HepG2 (cell line): ENCODE measurements at regions not wholly inside any gene's neighbourhood (a gene's known extent, or its start where the extent isn't known, plus 50 kb on each side); places are given as distances from the start of the nearest gene placed in this dataset.

ENCODE experiments used
- ATAC-seq: fragments of 200-7000 bp; cut with Tn5 transposase; 3 replicates; pipeline ENCODE4 v1.9.1; 2020; ENCODE audit warnings: mild to moderate bottlenecking, moderate library complexity
- BruUV-seq: library from RNA; stranded (reverse); fragments of 400-500 nt; replicated peaks from 2 replicates; lab custom pipeline; 2021; lab: Mats Ljungman, UMichigan
- CTCF ChIA-PET: fragments of 300-600 bp; formaldehyde crosslinking; extraction: SDS; loops from one replicate; lab custom pipeline; 2021; ENCODE audit warnings: low total read pairs, inconsistent platforms, low intra/inter-chr PET ratio; lab: Yijun Ruan, JAX
- POLR2A ChIA-PET: fragments of 350-600 bp; sonication (Branson Sonifier 250); formaldehyde crosslinking; loops from one replicate; lab custom pipeline; 2020; ENCODE audit warnings: antibody characterized with exemption, inconsistent platforms; lab: Yijun Ruan, JAX
- DNase-seq: peaks from one replicate; pipeline ENCODE4 v3.0.0-alpha.2; 2015; ENCODE audit warnings: low spot score
- FAIRE-seq: peaks from 3 replicates; lab custom pipeline; 2011; peaks lifted over from hg19 to GRCh38; lab: Jason Lieb, UNC
- H2AFZ ChIP-seq: one replicate; pipeline ENCODE4 v1.6.1; 2011; ENCODE audit warnings: low read length, inconsistent platforms
- H3K27ac ChIP-seq: fragments of 300-600 bp; 3 replicates; pipeline ENCODE4 v1.8.0; 2011; ENCODE audit warnings: mixed run types, mild to moderate bottlenecking, mixed read lengths, low read length, inconsistent platforms; ENCODE audit not compliant: insufficient read depth; ENCODE audit errors: extremely low read length
- H3K27me3 ChIP-seq, 2 experiments: fragments of 200-600 bp in 1 of 2; 2 replicates in 1 of 2; 3 replicates in 1 of 2; pipeline versions ENCODE4 v1.6.0 to v1.8.0; 2011; ENCODE audit warnings: low read length in 2 of 2, mild to moderate bottlenecking in 2 of 2, moderate library complexity in 2 of 2, inconsistent platforms in 1 of 2; ENCODE audit not compliant: insufficient read depth in 2 of 2, control insufficient read depth in 1 of 2
- H3K36me3 ChIP-seq, 2 experiments: fragments of 200-600 bp in 1 of 2; replicated peaks in 1 of 2; 2 replicates in 1 of 2; 3 replicates in 1 of 2; pipeline versions ENCODE4 v1.5.1 to v1.8.0; 2011; ENCODE audit warnings: low read length in 2 of 2, inconsistent platforms in 1 of 2; ENCODE audit not compliant: insufficient read depth in 2 of 2, control insufficient read depth in 1 of 2
- H3K4me1 ChIP-seq: 2 replicates; pipeline ENCODE4 v1.5.1; 2012; ENCODE audit warnings: low read length, inconsistent platforms; ENCODE audit not compliant: insufficient read depth
- H3K4me2 ChIP-seq: 2 replicates; pipeline ENCODE4 v1.6.0; 2011; ENCODE audit warnings: low read depth, low read length, inconsistent platforms
- H3K4me3 ChIP-seq, 3 experiments: fragments of 200-600 bp in 1 of 3; sonication (generic), shearing (Covaris generic) in 1 of 3; replicated peaks in 1 of 3; 2 replicates each; pipeline ENCODE4 v1.5.1; 2011 to 2016; ENCODE audit warnings: low read length in 3 of 3, inconsistent platforms in 2 of 3, low read depth in 2 of 3, mild to moderate bottlenecking in 2 of 3, control low read depth in 1 of 3, mixed read lengths in 1 of 3; ENCODE audit not compliant: insufficient read depth in 1 of 3
- H3K79me2 ChIP-seq: one replicate; pipeline ENCODE4 v1.6.1; 2011; ENCODE audit warnings: low read length, inconsistent platforms; ENCODE audit not compliant: insufficient read depth
- H3K9ac ChIP-seq: 2 replicates; pipeline ENCODE4 v1.6.0; 2011; ENCODE audit warnings: mild to moderate bottlenecking, low read depth, low read length, inconsistent platforms; ENCODE audit not compliant: insufficient read depth
- H3K9me3 ChIP-seq: 2 replicates; pipeline ENCODE4 v1.5.1; 2012; ENCODE audit warnings: mild to moderate bottlenecking, low read length
- H4K20me1 ChIP-seq: 2 replicates; pipeline ENCODE4 v1.6.0; 2011; ENCODE audit warnings: inconsistent platforms, mild to moderate bottlenecking, low read length, moderate library complexity; ENCODE audit not compliant: insufficient read depth
- BRD4 ChIP-seq: sonication (generic); formaldehyde crosslinking; IDR thresholded peaks from 2 replicates; pipeline ENCODE4 v1.4.0; 2020; ENCODE audit warnings: missing genetic modification reagents
- KMT2B ChIP-seq: IDR thresholded peaks from 2 replicates; pipeline ENCODE4 v1.6.1; 2016; ENCODE audit warnings: missing genetic modification reagents, missing compliant biosample characterization
- ONECUT2 ChIP-seq: sonication (generic); formaldehyde crosslinking; IDR thresholded peaks from 2 replicates; pipeline ENCODE4 v1.4.0; 2020; ENCODE audit warnings: missing genetic modification reagents
- RXRB ChIP-seq: IDR thresholded peaks from 2 replicates; pipeline ENCODE4 v1.6.1; 2016; ENCODE audit warnings: borderline replicate concordance, missing genetic modification reagents, missing compliant biosample characterization
- ZNF619 ChIP-seq: sonication (generic); formaldehyde crosslinking; IDR thresholded peaks from 2 replicates; pipeline ENCODE4 v1.4.0; 2020; ENCODE audit warnings: mild to moderate bottlenecking, missing genetic modification reagents
- ZNF670 ChIP-seq: sonication (generic); formaldehyde crosslinking; IDR thresholded peaks from 2 replicates; pipeline ENCODE4 v1.8.0; 2022; ENCODE audit warnings: mild to moderate bottlenecking, missing genetic modification reagents, borderline replicate concordance
- ZNF879 ChIP-seq: sonication (generic); formaldehyde crosslinking; IDR thresholded peaks from 2 replicates; pipeline ENCODE4 v1.8.1; 2023; ENCODE audit warnings: missing genetic modification reagents
- WGBS: methylation state at CpG from one replicate; pipeline ENCODE4 v1.1.6; 2017; ENCODE audit warnings: low lambda C conversion rate; 5-methylcytosine and 5-hydroxymethylcytosine counted together
- in situ Hi-C: cut with HindIII; loops from 2 replicates; pipeline ENCODE4 v1.10.0; 2017; ENCODE audit warnings: low pct_unique_long_range_greater_than_20kb; ENCODE audit not compliant: extremely low pct_ligation_motif_present
- intact Hi-C: fragments of 100-400 bp; cut with micrococcal nuclease; formaldehyde crosslinking; loops from one replicate; pipeline ENCODE4 v1.10.0; 2022; ENCODE audit not compliant: unreplicated experiment
- TF ChIP-seq, protein P1 (sequence below): sonication (generic); formaldehyde crosslinking; IDR thresholded peaks from 2 replicates; pipeline ENCODE4 v1.8.0; 2022; ENCODE audit warnings: missing genetic modification reagents, mild to moderate bottlenecking, borderline replicate concordance
- TF ChIP-seq, protein P2 (sequence below), 2 experiments: sonication (generic) in 1 of 2; formaldehyde crosslinking in 1 of 2; IDR thresholded peaks; 2 replicates each; pipeline versions ENCODE4 v1.4.0 to v1.6.1; 2018 to 2020; ENCODE audit warnings: missing genetic modification reagents in 2 of 2, borderline replicate concordance in 1 of 2, low read depth in 1 of 2, mild to moderate bottlenecking in 1 of 2, missing biosample characterization in 1 of 2
- TF ChIP-seq, protein P3 (sequence below): sonication (generic); formaldehyde crosslinking; IDR thresholded peaks from 2 replicates; pipeline ENCODE4 v1.9.0; 2021; ENCODE audit warnings: missing genetic modification reagents, borderline replicate concordance
- TF ChIP-seq, protein P4 (sequence below): sonication (generic); formaldehyde crosslinking; conservative IDR thresholded peaks from 2 replicates; pipeline ENCODE4 v1.8.0; 2022; ENCODE audit warnings: missing genetic modification reagents
- TF ChIP-seq, protein P5 (sequence below): sonication (generic); formaldehyde crosslinking; IDR thresholded peaks from 2 replicates; pipeline ENCODE4 v1.5.1; 2020; ENCODE audit warnings: mild to moderate bottlenecking, missing genetic modification reagents, borderline replicate concordance

DNA sequence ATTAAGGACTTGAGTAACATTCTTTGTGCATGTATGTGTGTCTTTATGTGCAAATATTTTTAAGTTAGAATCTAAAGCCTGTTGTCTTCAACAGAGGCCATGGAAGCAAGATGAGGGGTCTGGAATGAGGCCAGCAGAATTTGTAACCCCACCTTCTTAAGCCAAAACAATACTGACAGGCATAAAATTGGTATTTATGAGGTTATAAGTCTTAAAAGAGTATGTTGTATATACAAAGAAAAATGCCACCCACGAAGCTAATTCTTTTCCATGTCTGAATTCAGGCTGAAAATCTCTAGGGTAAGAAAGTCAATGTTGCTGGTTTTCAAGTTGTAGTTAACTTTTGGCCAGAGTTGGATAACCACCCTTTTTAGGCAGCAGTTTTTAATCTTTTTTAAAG is 86.2 kb upstream of the TMTC1 start:
- no peak overlapping the region for H3K27ac ChIP-seq
- no peak for DNase-seq
- H3K4me3 ChIP-seq = no peak overlapping the region
- H3K9me3 ChIP-seq = no peaks in the 10 kb centered on the region
- intact Hi-C loops = no loop called here
- BruUV-seq = no TSS peak
- ChIA-PET CTCF (no interaction called here), POLR2A (no interaction called here)
- no peaks in the 10 kb centered on the region for H3K27me3 ChIP-seq
- no peak overlapping the region for H2AFZ ChIP-seq
- no peak overlapping the region for H3K4me2 ChIP-seq
- no peak for ATAC-seq
- FAIRE-seq = no peak
- no peak overlapping the region for H3K9ac ChIP-seq
- in situ Hi-C loops = no loop called here
- no peaks in the 10 kb centered on the region for H3K36me3 ChIP-seq
- 0% methylated on average over 1 of the region's 1 CpG for WGBS
- no peaks in the 10 kb centered on the region for H3K4me1 ChIP-seq
- H4K20me1 ChIP-seq = no peaks in the 10 kb centered on the region
- H3K79me2 ChIP-seq = no peaks in the 10 kb centered on the region
- TF ChIP-seq ZNF619 (no peak), RXRB (CRISPR knock-in tag) (no peak), KMT2B (no peak), ZNF670 (CRISPR knock-in tag) (no peak), BRD4 (CRISPR knock-in tag) (no peak), ZNF879 (CRISPR knock-in tag) (no peak), ONECUT2 (no peak)
- TF ChIP-seq, protein P1, sequence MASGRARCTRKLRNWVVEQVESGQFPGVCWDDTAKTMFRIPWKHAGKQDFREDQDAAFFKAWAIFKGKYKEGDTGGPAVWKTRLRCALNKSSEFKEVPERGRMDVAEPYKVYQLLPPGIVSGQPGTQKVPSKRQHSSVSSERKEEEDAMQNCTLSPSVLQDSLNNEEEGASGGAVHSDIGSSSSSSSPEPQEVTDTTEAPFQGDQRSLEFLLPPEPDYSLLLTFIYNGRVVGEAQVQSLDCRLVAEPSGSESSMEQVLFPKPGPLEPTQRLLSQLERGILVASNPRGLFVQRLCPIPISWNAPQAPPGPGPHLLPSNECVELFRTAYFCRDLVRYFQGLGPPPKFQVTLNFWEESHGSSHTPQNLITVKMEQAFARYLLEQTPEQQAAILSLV (CRISPR knock-in tag) = no peak
- TF ChIP-seq, protein P2, sequence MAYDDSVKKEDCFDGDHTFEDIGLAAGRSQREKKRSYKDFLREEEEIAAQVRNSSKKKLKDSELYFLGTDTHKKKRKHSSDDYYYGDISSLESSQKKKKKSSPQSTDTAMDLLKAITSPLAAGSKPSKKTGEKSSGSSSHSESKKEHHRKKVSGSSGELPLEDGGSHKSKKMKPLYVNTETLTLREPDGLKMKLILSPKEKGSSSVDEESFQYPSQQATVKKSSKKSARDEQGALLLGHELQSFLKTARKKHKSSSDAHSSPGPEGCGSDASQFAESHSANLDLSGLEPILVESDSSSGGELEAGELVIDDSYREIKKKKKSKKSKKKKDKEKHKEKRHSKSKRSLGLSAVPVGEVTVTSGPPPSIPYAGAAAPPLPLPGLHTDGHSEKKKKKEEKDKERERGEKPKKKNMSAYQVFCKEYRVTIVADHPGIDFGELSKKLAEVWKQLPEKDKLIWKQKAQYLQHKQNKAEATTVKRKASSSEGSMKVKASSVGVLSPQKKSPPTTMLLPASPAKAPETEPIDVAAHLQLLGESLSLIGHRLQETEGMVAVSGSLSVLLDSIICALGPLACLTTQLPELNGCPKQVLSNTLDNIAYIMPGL (CRISPR knock-in tag; IDR thresholded peaks at IDR 0.05; ENCODE audit: borderline replicate concordance in 1 of 2, low read depth in 1 of 2) = no peak
- TF ChIP-seq, protein P3, sequence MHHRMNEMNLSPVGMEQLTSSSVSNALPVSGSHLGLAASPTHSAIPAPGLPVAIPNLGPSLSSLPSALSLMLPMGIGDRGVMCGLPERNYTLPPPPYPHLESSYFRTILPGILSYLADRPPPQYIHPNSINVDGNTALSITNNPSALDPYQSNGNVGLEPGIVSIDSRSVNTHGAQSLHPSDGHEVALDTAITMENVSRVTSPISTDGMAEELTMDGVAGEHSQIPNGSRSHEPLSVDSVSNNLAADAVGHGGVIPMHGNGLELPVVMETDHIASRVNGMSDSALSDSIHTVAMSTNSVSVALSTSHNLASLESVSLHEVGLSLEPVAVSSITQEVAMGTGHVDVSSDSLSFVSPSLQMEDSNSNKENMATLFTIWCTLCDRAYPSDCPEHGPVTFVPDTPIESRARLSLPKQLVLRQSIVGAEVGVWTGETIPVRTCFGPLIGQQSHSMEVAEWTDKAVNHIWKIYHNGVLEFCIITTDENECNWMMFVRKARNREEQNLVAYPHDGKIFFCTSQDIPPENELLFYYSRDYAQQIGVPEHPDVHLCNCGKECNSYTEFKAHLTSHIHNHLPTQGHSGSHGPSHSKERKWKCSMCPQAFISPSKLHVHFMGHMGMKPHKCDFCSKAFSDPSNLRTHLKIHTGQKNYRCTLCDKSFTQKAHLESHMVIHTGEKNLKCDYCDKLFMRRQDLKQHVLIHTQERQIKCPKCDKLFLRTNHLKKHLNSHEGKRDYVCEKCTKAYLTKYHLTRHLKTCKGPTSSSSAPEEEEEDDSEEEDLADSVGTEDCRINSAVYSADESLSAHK = no peak
- TF ChIP-seq, protein P4, sequence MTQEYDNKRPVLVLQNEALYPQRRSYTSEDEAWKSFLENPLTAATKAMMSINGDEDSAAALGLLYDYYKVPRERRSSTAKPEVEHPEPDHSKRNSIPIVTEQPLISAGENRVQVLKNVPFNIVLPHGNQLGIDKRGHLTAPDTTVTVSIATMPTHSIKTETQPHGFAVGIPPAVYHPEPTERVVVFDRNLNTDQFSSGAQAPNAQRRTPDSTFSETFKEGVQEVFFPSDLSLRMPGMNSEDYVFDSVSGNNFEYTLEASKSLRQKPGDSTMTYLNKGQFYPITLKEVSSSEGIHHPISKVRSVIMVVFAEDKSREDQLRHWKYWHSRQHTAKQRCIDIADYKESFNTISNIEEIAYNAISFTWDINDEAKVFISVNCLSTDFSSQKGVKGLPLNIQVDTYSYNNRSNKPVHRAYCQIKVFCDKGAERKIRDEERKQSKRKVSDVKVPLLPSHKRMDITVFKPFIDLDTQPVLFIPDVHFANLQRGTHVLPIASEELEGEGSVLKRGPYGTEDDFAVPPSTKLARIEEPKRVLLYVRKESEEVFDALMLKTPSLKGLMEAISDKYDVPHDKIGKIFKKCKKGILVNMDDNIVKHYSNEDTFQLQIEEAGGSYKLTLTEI = no peak
- TF ChIP-seq, protein P5, sequence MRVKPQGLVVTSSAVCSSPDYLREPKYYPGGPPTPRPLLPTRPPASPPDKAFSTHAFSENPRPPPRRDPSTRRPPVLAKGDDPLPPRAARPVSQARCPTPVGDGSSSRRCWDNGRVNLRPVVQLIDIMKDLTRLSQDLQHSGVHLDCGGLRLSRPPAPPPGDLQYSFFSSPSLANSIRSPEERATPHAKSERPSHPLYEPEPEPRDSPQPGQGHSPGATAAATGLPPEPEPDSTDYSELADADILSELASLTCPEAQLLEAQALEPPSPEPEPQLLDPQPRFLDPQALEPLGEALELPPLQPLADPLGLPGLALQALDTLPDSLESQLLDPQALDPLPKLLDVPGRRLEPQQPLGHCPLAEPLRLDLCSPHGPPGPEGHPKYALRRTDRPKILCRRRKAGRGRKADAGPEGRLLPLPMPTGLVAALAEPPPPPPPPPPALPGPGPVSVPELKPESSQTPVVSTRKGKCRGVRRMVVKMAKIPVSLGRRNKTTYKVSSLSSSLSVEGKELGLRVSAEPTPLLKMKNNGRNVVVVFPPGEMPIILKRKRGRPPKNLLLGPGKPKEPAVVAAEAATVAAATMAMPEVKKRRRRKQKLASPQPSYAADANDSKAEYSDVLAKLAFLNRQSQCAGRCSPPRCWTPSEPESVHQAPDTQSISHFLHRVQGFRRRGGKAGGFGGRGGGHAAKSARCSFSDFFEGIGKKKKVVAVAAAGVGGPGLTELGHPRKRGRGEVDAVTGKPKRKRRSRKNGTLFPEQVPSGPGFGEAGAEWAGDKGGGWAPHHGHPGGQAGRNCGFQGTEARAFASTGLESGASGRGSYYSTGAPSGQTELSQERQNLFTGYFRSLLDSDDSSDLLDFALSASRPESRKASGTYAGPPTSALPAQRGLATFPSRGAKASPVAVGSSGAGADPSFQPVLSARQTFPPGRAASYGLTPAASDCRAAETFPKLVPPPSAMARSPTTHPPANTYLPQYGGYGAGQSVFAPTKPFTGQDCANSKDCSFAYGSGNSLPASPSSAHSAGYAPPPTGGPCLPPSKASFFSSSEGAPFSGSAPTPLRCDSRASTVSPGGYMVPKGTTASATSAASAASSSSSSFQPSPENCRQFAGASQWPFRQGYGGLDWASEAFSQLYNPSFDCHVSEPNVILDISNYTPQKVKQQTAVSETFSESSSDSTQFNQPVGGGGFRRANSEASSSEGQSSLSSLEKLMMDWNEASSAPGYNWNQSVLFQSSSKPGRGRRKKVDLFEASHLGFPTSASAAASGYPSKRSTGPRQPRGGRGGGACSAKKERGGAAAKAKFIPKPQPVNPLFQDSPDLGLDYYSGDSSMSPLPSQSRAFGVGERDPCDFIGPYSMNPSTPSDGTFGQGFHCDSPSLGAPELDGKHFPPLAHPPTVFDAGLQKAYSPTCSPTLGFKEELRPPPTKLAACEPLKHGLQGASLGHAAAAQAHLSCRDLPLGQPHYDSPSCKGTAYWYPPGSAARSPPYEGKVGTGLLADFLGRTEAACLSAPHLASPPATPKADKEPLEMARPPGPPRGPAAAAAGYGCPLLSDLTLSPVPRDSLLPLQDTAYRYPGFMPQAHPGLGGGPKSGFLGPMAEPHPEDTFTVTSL (CRISPR knock-in tag) = no peak
